ENCODE measurements at regions not wholly inside any gene's neighbourhood (a gene's known extent, or its start where the extent isn't known, plus 50 kb on each side); places are given as distances from the start of the nearest gene placed in this dataset.
"Not testable (repeated sequence)": the region's sequence is repeated elsewhere in the genome, so short reads cannot be mapped to it uniquely, and the experiment has no call there.

GRCh38 chr2:224650815-224651439 lies 65.2 kb downstream of the CCDC195 start:
- peak; percentile 62 for DNase-seq

GRCh38 chr2:224647684-224648083 lies 62.5 kb upstream of the CUL3 start:
- not testable (repeated sequence) for DNase-seq

DNA sequence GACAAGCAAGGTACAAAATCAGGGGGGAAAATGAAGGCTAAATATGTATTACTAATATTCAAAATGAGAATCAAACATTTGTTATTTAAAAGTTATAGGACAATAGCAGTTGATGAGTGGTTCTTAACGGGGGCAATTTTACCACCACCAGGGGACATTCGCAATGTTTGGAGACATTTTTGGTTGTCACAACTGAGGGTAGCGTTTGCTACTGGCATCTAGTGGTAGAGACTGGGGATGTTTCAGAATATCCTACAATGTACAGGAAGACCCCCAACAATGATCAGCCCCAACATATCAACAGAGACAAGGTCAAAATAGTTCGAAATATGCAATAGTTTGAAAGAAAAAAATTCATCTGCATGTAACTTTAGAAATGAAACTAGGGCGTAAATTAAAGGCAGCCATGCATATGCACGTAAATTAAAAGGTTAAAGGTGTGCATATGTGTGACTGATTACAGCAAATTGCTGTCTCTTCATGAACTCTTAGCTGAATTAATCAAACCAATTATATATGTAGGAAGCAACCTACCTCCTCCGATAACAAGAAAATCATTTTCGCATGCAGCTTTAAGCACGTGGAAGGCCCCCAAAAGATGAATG lies 61.2 kb upstream of the CUL3 start:
- DNase-seq = peak; percentile 30

GRCh38 chr2:224645722-224646121 lies 60.6 kb upstream of the CUL3 start:
- no peak for DNase-seq

DNA sequence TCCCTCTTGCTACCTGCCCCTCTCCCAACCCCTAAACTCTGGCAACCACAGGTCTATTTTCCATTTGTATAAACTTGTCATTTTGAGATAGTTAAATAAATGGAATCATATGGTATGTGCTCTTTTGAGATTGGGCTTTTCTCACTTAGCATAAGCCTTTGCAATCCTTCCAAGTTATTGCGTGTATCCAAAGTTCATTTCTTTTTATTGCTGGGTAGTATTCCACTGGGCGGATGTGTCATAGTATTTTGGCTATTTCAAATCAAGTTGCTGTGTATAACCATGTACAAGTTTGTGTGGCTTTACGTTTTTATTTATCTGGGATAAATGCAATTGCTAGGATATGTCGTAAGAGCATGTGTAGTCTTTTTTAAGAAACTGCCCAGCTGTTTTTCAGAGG lies 55.5 kb upstream of the CUL3 start:
- DNase-seq = no peak

DNA sequence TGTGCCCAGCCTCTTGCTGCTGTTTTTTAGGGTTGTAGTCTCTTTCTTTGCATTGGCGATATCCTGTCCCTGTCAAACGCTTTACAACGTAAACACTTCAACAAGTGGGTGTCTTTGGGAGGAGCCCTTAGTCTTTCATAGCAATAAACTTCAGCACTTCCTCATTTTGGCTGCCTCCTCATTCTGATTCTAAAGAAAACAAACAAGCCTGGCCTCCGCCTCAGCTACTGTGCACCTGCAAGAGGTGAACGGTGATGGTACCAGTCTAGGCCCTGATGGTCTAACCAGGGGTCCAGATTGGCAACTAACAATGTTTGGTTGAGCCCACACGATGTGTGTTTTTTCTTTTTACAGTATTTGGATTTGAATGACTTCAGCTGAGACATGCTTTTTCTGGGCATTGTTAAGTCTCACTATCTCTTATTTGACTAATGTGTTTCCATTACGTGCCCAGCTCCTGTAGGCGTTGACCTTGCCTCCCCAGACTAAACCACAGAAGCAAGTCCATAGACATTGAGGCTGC lies 53.2 kb upstream of the CUL3 start:
- DNase-seq = no peak
